ENCODE measurements at regions not wholly inside any gene's neighbourhood (a gene's known extent, or its start where the extent isn't known, plus 50 kb on each side); places are given as distances from the start of the nearest gene placed in this dataset.

DNA sequence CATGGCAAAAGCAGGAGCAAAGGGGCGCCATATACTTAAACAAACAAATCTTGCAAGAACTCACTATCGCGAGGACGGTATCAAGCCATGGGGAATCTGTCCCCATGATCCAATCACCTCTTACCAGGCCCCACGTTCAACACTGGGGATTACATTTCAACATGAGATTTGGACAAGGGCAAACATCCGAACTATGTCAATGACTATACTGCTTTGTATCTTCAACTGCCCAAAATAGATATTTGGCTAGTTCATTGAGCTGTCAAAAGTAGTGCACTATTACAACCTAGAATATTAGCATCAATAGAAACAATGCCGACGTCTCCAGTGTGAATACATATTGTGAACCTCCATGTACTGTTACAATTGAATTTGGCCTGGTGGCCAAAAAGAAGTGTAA, 760.4 kb downstream of the MCTP2 start:
- in situ Hi-C loops (cut with HindIII; ENCODE audit: low pct_unique_long_range_greater_than_20kb, low sequenced_read_pairs), result no loop called here
- no peak for TF ChIP-seq JUND (IDR thresholded peaks at IDR 0.05; ENCODE audit: low read depth)

DNA sequence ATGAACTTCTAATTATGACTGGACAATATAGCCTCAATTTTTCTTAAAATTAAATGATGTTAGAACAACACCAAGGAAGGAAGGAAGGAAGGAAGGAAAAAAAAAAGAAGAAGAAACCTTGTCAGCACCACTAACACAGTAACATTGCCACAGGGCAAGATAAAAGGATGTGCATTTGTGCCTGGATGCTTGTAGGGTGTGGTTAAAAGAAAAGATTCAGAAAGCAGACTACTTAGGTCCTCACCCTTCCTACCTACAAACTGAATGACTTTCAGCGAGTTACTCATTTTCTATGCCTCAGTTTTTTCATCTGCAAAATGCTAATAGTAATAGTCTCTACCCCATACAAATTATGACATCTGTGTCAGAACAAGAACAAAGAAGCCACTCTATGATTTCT, 778.3 kb downstream of the MCTP2 start:
- DNase-seq (ENCODE audit: low read depth in 1 of 2, low spot score in 1 of 2), result no peak
- in situ Hi-C loops (cut with HindIII; ENCODE audit: low pct_unique_long_range_greater_than_20kb, low sequenced_read_pairs), result no loop called here
- TF ChIP-seq JUND (IDR thresholded peaks at IDR 0.05; ENCODE audit: low read depth), result no peak

More for the DNA sequence above, 760.4 kb downstream of the MCTP2 start:
- no peak for DNase-seq (ENCODE audit: low read depth in 1 of 2, low spot score in 1 of 2)

DNA sequence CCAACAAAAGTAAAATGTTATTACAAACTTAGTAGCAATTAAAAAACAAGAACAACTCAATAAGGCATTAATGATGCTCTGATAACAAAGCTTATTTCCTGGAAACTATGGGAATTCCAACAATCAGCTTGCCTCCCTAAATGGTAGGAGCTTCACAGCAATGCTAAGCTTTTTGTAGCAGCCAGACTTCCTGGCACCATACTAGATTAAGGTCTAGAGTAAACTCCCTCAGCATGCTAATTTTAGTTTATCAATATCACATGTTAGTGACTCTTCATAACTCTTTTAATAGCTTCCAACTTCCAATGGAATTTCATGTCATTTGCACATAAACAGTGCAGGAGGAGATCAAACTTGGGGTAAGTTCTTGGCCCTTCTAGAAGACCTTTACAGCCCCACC, 782.0 kb downstream of the MCTP2 start:
- in situ Hi-C loops (cut with HindIII; ENCODE audit: low pct_unique_long_range_greater_than_20kb, low sequenced_read_pairs), result no loop called here
- no peak for TF ChIP-seq JUND (IDR thresholded peaks at IDR 0.05; ENCODE audit: low read depth)

DNA sequence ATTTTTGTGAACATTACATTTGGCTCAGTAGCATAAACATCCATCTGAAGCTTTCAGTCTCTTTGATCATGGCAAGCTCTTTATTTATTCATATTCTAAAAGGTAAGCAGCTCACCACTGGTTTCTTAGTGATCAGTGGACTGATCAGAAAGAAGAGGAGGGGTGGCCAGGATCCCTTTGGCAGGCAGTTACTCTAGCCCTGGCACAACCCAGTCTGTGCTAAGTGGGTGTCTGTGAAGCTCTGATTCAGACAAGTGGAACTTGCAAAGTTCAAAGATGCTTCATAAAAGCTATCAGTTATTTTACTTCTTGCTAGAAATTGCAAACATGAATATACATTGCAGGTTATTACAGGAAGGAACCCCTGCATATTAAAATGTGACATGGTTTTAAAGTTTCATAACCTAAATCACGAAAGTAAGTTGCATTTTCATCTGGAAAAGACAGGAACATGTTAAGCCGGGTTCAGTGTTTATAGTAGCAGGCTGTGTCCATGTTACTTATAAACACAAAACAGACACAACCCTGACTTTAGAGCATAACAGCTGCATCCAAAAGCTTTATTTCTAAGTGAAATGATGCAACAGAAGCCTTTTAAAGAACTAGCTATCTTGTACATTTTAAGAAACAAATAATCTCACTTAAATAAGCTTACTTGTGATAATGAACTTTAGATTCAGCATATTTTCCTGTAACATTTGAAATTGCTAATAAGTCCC, 785.3 kb downstream of the MCTP2 start:
- no peak for DNase-seq (ENCODE audit: low read depth in 1 of 2, low spot score in 1 of 2)
- in situ Hi-C loops (cut with HindIII; ENCODE audit: low pct_unique_long_range_greater_than_20kb, low sequenced_read_pairs), result no loop called here
- no peak for TF ChIP-seq JUND (IDR thresholded peaks at IDR 0.05; ENCODE audit: low read depth)

More for the DNA sequence above, 782.0 kb downstream of the MCTP2 start:
- no peak for DNase-seq (ENCODE audit: low read depth in 1 of 2, low spot score in 1 of 2)

DNA sequence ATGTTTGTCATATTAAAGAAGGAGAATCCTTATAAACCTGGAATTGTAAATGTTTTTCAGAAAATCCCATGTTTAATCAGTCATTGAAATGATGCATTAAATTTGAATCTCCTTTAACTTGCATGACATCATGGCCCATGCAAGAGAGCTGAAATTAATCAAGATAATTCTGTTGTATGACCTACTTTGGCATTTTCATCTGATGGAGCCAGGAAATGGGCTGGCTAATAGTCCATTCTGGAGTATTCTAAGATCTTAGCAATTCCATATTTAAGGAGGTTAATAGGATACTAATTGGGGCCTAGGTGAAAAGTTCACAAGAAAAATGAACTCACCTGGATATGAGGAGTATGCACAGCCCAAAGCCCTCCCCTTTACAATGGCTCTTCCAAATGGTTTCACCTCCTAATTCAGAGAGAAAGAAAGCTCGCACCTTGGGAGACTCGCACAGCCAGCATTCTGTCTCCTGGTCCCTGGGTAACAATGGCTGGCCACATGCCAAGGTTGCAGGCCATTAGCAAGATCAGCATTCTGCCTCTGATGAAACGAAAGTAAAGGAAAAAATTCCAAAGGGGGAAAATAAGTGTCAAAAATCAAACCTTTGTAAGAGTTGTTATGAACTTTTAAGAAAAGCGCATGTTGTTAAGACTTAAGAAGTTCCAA, 786.4 kb downstream of the MCTP2 start:
- peak in 1 of 2 experiments; percentile 17 for DNase-seq (ENCODE audit: low read depth in 1 of 2, low spot score in 1 of 2)
- in situ Hi-C loops (cut with HindIII; ENCODE audit: low pct_unique_long_range_greater_than_20kb, low sequenced_read_pairs), result no loop called here
- no peak for TF ChIP-seq JUND (IDR thresholded peaks at IDR 0.05; ENCODE audit: low read depth)

DNA sequence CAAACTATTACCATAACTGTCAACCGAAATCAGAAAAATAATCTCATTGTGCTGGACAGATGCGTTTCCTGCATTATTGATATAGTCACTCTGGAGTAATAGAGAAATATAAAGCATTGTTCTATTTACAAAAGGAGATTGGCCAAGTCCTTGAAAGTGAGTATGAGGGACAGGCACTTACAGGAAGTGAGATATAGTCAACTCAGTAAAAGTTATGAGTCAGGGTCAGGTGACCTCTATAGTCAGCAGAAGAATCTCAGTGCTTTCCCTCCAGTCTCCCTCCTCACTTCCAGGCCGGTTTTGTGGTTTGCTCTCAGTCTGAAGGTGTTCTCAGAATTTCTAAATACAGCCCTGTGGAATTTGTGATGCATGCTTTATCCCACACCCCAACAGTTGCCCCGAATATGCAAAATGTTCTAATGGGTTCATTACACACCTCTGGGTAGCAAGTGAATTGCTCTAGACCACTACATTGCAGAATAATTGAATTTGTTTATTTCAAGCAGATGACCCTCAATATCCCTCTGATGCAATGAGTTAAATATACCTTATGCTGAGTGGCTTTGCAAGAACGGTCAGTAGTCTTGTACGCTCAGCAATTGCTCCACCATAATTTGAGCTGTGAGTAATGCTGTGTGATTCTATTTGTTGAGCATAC, 787.7 kb downstream of the MCTP2 start:
- DNase-seq (ENCODE audit: low read depth in 1 of 2, low spot score in 1 of 2), result no peak
- no peak for TF ChIP-seq JUND (IDR thresholded peaks at IDR 0.05; ENCODE audit: low read depth)
- in situ Hi-C loops (cut with HindIII; ENCODE audit: low pct_unique_long_range_greater_than_20kb, low sequenced_read_pairs), result no loop called here

DNA sequence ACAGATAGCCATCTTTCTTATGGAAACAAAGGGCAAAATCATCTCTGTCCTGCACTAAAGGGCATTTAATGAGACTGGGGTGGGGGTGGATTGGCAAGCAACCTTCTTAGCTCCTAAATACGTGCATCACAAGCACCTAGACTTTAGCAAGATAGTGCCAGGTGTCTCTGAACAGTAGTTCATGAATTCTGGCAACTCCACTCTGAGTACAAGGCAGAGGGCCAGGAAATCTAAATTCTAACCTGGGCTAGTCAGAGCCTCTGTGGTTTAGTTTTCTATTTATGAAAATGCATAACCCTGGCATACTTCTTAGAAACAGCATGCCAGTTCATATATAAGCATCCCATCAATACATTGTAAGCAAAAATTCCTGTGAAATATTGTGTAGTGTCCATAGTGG, 788.5 kb downstream of the MCTP2 start:
- no peak for DNase-seq (ENCODE audit: low read depth in 1 of 2, low spot score in 1 of 2)
- TF ChIP-seq JUND (IDR thresholded peaks at IDR 0.05; ENCODE audit: low read depth), result no peak
- in situ Hi-C loops (cut with HindIII; ENCODE audit: low pct_unique_long_range_greater_than_20kb, low sequenced_read_pairs), result no loop called here

DNA sequence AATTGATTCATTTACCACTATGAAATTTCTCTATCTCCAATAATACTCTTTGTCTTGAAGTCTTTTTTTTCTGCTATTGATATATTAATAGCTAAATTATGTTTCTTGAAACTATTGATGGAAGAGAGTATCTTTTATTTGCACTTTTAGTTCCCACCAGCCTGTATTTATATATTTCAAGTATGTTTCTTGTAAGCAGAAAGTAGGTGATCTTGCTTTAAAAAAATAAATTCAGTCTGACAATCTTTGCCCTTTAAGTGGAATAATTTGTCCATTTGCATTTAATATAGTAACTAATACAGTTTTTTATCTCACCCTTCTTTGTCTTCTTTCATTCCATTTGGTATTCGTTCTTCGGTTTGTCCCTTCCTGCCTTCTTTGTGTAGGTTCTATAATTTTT, 790.5 kb downstream of the MCTP2 start:
- in situ Hi-C loops (cut with HindIII; ENCODE audit: low pct_unique_long_range_greater_than_20kb, low sequenced_read_pairs), result no loop called here
- no peak for TF ChIP-seq JUND (IDR thresholded peaks at IDR 0.05; ENCODE audit: low read depth)
- no peak for DNase-seq (ENCODE audit: low read depth in 1 of 2, low spot score in 1 of 2)

DNA sequence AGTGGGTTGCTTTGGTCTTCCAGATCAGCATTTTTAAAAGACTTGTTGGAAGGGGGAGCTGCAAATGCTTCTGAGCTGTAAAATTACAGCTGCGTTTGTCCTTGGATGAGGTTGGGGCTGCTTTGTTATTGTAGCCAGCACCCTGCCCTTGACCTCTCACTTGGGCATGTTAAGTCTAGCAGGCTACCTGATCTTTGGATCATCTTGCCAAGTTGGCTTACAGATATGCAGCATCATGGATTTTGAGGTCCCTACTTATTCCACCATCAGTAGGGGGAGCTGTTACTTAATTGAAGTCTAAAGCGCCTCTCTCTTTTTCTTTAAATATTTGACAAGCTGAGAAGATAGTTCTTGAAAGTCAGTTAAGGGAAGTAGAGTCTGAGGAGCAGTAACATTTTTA, 793.0 kb downstream of the MCTP2 start:
- in situ Hi-C loops (cut with HindIII; ENCODE audit: low pct_unique_long_range_greater_than_20kb, low sequenced_read_pairs), result no loop called here
- DNase-seq (ENCODE audit: low read depth in 1 of 2, low spot score in 1 of 2), result peak in 1 of 2 experiments; percentile 63
- TF ChIP-seq JUND (IDR thresholded peaks at IDR 0.05; ENCODE audit: low read depth), result no peak

DNA sequence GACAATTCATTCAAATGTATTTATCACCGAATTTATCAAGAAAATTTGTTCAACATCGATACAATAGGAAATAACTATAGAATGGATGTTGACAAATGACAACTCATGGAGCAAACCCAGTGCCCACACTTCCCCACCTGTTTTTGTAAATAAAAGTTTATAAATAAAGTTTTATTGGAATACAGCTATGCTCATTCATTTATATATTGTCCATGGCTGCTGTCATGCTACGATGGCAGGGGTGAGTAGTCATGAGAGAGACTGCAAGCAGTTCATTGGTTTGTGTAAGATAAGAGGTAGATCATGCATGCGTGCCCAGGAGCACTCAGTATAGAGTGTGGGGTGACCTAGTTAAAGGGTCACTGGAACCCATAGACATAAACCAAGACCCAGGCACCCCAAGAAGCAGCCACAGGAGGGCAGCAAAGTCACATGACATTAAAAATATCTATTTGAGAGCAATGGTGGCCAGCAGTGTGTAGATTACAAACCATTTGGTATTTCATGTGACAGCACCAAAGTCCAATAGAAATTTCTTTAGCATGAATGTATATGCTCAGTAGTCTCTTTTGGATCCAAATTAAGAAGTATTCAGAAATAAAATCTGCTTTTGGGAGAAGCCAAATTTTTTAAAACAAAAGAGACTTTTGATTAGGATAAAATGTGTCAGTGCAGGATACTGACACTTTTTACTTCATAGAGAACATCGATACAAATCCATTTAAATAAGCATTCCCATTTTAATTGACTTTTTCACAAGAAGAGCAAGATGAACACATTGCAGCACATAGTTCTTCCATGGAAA, 794.8 kb downstream of the MCTP2 start:
- TF ChIP-seq JUND (IDR thresholded peaks at IDR 0.05; ENCODE audit: low read depth), result no peak
- in situ Hi-C loops (cut with HindIII; ENCODE audit: low pct_unique_long_range_greater_than_20kb, low sequenced_read_pairs), result no loop called here
- DNase-seq (ENCODE audit: low read depth in 1 of 2, low spot score in 1 of 2), result peak in 1 of 2 experiments; percentile 84

DNA sequence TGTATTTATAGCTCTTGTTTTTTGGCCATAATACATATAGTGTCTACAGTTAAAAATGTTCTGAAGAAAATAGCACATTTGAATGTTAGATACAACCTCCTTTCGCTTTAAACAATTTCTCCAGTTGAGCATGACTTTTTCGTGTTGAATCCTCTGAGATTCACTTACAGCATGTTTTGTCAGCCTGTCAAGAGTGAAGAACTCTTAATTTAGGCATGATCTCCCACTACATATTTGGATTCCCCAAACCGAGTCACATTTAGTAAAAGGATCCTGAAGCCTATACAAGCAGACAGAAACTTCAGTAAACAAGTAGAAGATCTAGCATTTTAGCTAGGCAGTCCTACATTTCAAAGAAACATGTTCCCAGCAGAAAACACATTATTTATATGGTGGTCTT, 796.6 kb downstream of the MCTP2 start:
- in situ Hi-C loops (cut with HindIII; ENCODE audit: low pct_unique_long_range_greater_than_20kb, low sequenced_read_pairs), result no loop called here
- DNase-seq (ENCODE audit: low read depth in 1 of 2, low spot score in 1 of 2), result no peak
- TF ChIP-seq JUND (IDR thresholded peaks at IDR 0.05; ENCODE audit: low read depth), result no peak

DNA sequence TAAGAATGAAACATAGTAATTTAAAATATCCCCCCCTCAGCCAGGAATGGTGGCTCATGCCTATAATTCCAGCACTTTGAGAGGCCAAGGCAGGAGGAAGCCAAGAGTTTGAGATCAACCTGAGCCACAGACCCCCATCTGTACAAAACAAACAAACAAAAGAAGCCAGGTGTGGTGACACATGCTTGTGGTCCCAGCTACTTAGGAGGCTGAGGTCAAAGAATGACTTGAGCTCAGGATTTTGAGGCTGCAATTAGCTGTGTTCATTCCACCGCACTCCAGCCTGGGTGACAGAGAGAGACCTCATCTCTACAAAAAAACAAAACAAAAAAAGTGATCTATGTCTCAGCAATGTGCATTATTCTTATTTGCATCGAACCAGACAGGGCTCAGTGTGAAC, 800.8 kb downstream of the MCTP2 start:
- TF ChIP-seq JUND (IDR thresholded peaks at IDR 0.05; ENCODE audit: low read depth), result no peak
- in situ Hi-C loops (cut with HindIII; ENCODE audit: low pct_unique_long_range_greater_than_20kb, low sequenced_read_pairs), result no loop called here
- DNase-seq (ENCODE audit: low read depth in 1 of 2, low spot score in 1 of 2), result no peak

Measured in T47D (cell line).